ENCODE measurements at regions not wholly inside any gene's neighbourhood (a gene's known extent, or its start where the extent isn't known, plus 50 kb on each side); places are given as distances from the start of the nearest gene placed in this dataset.

DNA sequence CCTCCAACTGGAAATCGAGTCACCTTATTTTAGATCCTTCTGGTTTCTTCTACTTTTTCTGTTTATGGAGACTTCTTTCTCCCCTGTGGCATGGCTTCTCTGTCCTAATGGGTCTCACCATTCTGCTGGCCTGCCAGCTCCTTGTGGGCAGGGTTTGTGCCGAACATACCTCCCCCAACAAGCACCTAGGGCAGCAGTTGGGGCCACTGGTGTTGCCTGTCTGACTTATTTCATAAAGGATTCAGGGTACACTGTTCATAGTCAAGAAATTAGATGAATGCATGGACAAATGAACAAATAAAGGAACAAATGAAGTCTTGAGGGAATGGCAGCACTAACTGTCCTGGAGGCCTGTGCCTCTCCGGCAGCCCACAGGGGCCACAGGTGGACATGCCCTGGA lies 55.6 kb upstream of the DOCK1 start:
- intact Hi-C loops (cut with DNase I; ENCODE audit: low total_unique reads): no loop called here
- TF ChIP-seq, protein P1, sequence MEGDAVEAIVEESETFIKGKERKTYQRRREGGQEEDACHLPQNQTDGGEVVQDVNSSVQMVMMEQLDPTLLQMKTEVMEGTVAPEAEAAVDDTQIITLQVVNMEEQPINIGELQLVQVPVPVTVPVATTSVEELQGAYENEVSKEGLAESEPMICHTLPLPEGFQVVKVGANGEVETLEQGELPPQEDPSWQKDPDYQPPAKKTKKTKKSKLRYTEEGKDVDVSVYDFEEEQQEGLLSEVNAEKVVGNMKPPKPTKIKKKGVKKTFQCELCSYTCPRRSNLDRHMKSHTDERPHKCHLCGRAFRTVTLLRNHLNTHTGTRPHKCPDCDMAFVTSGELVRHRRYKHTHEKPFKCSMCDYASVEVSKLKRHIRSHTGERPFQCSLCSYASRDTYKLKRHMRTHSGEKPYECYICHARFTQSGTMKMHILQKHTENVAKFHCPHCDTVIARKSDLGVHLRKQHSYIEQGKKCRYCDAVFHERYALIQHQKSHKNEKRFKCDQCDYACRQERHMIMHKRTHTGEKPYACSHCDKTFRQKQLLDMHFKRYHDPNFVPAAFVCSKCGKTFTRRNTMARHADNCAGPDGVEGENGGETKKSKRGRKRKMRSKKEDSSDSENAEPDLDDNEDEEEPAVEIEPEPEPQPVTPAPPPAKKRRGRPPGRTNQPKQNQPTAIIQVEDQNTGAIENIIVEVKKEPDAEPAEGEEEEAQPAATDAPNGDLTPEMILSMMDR (IDR thresholded peaks at IDR 0.05 in 8 of 11, conservative IDR thresholded peaks at IDR 0.05 in 3 of 11): no peak
- no peak for TF ChIP-seq POLR2A (IDR thresholded peaks at IDR 0.05)
- TF ChIP-seq POLR2AphosphoS5 (IDR thresholded peaks at IDR 0.05): no peak
- H3K36me3 ChIP-seq: no peaks in the 10 kb centered on the region
- no peak overlapping the region for H3K27ac ChIP-seq
- H3K9me3 ChIP-seq: no peaks in the 10 kb centered on the region
- no peak overlapping the region for H3K4me3 ChIP-seq
- no peak for DNase-seq
- 86 to 93% (median 88%) methylated on average over 3 of the region's 3 CpGs for WGBS, 5 donors
- H3K4me1 ChIP-seq: no peaks in the 10 kb centered on the region
- no peaks in the 10 kb centered on the region for H3K27me3 ChIP-seq (replicated peaks in 1 of 7)

DNA sequence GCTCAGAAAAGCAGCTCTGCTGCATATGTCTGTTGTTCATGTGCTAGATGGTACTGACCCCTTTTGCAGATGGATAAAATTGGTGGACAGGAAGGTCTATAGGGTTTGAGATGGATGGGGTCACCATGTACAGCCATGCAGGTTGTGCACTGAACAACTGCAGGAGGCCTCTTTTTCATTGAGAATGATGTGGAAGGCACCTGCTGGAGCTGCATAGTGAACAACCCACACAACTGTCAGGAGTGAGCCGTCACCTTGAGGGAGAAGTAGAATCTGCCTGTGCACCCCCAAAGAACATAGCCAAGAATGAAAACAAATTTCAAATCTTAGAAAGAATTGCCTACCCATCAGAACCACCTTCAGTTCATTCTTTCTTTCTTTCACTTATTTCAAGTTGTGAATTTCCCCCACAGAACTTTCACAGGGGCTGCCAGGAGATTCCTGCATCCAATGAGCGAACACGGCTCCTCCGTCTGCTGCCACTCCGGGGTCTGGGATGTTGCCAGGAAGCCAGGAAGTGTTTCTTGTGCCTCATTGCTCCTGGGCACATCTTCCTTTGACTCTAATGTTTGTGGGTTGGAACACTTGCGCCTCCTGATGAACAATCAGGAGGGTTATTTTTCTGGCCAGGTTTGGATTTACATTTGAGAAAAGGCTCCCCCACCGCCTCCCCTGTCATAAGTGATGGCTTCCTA lies 53.7 kb upstream of the DOCK1 start:
- Histone ChIP-seq H3K27ac (no peak overlapping the region), H3K4me1 (no peaks in the 10 kb centered on the region), H3K9me3 (peaks cover 0 to 2% (median under 1%) of the 10 kb centered on the region in 8 donors), H3K4me3 (no peak overlapping the region), H3K36me3 (no peaks in the 10 kb centered on the region), H3K27me3 (replicated peaks in 1 of 7) (no peaks in the 10 kb centered on the region)
- TF ChIP-seq POLR2A (IDR thresholded peaks at IDR 0.05) (no peak), POLR2AphosphoS5 (IDR thresholded peaks at IDR 0.05) (no peak)
- TF ChIP-seq, protein P1 (IDR thresholded peaks at IDR 0.05 in 8 of 11, conservative IDR thresholded peaks at IDR 0.05 in 3 of 11): no peak
- intact Hi-C loops (cut with DNase I; ENCODE audit: low total_unique reads): no loop called here
- 75 to 84% (median 83%) methylated on average over 7 of the region's 7 CpGs for WGBS, 5 donors
- no peak for DNase-seq

DNA sequence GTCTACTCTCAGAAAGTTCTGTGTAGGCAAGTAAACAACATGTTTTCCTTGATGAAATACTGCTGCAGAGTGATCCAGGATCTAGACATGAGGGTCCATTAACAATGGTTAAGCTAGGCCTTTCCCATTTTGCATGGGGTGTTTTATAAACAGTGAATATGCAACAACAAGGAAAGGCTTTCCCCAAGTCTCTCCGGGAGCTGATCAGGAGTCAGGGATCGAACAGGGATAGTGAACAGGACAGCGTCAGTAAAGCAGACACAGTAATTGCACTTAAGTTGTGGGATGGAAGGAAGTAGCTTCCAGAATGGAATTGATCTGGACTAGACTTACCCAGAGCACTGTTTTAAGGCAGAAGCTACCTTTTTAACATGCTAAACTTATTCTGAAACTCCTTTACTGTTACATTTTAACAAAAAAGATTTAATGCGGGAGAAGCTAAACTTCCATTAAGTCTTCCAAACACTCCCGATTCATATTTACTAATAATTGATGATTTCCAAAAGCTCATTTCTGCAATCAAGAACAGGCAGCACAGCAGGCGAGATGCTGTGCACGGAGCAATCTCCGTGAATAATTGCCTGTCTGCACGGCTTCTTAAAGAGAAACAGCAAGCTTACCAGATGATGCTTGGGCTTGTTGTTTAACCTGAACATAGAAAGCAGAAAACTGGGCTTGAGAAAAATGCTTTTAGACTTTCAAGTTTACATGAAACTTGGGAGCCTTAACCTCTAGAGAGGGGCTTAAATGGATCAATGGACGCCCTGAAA lies 50.3 kb upstream of the DOCK1 start:
- intact Hi-C loops (cut with DNase I; ENCODE audit: low total_unique reads): no loop called here
- Histone ChIP-seq H3K4me3 (no peak overlapping the region), H3K4me1 (no peaks in the 10 kb centered on the region), H3K27ac (no peak overlapping the region), H3K36me3 (no peaks in the 10 kb centered on the region), H3K27me3 (replicated peaks in 1 of 7) (no peaks in the 10 kb centered on the region), H3K9me3 (peaks cover 0 to 12% (median 8%) of the 10 kb centered on the region in 8 donors)
- TF ChIP-seq POLR2AphosphoS5 (IDR thresholded peaks at IDR 0.05): no peak
- no peak for DNase-seq
- 71 to 85% (median 82%) methylated on average over 10 of the region's 10 CpGs for WGBS, 5 donors

Small RNA genes in the stretch of these regions (small RNA-seq; reads per million reads assigned to genes)
- gene RF00271: 0 reads per million in 4 donors

All from spleen (tissue), 11 donors.